Tongue (tissue), 1 donor: ENCODE measurements at regions not wholly inside any gene's neighbourhood (a gene's known extent, or its start where the extent isn't known, plus 50 kb on each side); places are given as distances from the start of the nearest gene placed in this dataset.

ENCODE experiments used
- DNase-seq: peaks from one replicate; pipeline ENCODE4 v3.0.0-alpha.2; 2015

GRCh38 chr1:94325377-94326302 is 88.3 kb upstream of the ARHGAP29 start:
- DNase-seq = peak; percentile 45

GRCh38 chr1:94324178-94324544 is 86.8 kb upstream of the ARHGAP29 start:
- no peak for DNase-seq

- DNase-seq = no peak
Measured at GRCh38 chr1:94323311-94324177, 86.2 kb upstream of the ARHGAP29 start.

GRCh38 chr1:94322696-94323095 is 85.3 kb upstream of the ARHGAP29 start:
- no peak for DNase-seq

GRCh38 chr1:94321662-94322061 is 84.3 kb upstream of the ARHGAP29 start:
- peak; percentile 67 for DNase-seq

GRCh38 chr1:94319319-94320102 is 82.1 kb upstream of the ARHGAP29 start:
- peak; percentile 17 for DNase-seq

- no peak for DNase-seq
Measured at GRCh38 chr1:94318505-94319030, 81.2 kb upstream of the ARHGAP29 start.

- no peak for DNase-seq
Measured at GRCh38 chr1:94317790-94318188, 80.4 kb upstream of the ARHGAP29 start.

- no peak for DNase-seq
Measured at GRCh38 chr1:94316836-94317789, 79.7 kb upstream of the ARHGAP29 start.

GRCh38 chr1:94316183-94316582 is 78.8 kb upstream of the ARHGAP29 start:
- no peak for DNase-seq

- no peak for DNase-seq
Measured at GRCh38 chr1:94315552-94316116, 78.2 kb upstream of the ARHGAP29 start.

- no peak for DNase-seq
Measured at GRCh38 chr1:94314222-94314858, 77.0 kb upstream of the ARHGAP29 start.

GRCh38 chr1:94310570-94311270 is 73.3 kb upstream of the ARHGAP29 start:
- no peak for DNase-seq

- no peak for DNase-seq
Measured at GRCh38 chr1:94309829-94310569, 72.6 kb upstream of the ARHGAP29 start.

- DNase-seq = no peak
Measured at GRCh38 chr1:94309216-94309615, 71.8 kb upstream of the ARHGAP29 start.

GRCh38 chr1:94306521-94306920 is 69.1 kb upstream of the ARHGAP29 start:
- DNase-seq = no peak

GRCh38 chr1:94305704-94306103 is 68.3 kb upstream of the ARHGAP29 start:
- no peak for DNase-seq

- no peak for DNase-seq
Measured at GRCh38 chr1:94304553-94304952, 67.2 kb upstream of the ARHGAP29 start.

- DNase-seq = no peak
Measured at GRCh38 chr1:94303005-94303404, 65.6 kb upstream of the ARHGAP29 start.
